HG02943 (cell line): ENCODE measurements at regions not wholly inside any gene's neighbourhood (a gene's known extent, or its start where the extent isn't known, plus 50 kb on each side); places are given as distances from the start of the nearest gene placed in this dataset.

Experiments used
- ATAC-seq: cut with Tn5 transposase; IDR thresholded peaks from one replicate; pipeline ENCODE4 v1.9.1; 2021; ENCODE audit warnings: mild to moderate bottlenecking, low read depth, moderate library complexity; ENCODE audit not compliant: unreplicated experiment

DNA sequence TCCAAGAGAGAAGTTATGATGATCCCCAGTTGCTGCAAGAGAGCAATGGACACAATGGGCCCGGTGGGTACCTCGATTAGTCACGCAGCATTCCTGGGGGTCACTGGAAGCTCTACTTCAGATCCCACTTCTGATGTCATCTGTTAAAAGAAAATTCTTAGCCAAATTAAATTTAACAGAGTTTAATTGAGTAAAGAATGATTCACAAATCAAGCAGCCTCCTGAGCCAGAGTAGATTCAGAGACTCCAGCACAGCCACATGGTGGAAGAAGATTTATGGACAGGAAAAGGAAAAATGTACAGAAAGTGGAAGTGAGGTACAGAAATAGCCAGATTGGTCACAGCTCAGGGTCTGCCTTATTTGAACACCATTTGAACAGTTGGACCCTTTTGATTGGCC, 107.5 kb downstream of the SPTSSA start:
- ATAC-seq, result no peak

DNA sequence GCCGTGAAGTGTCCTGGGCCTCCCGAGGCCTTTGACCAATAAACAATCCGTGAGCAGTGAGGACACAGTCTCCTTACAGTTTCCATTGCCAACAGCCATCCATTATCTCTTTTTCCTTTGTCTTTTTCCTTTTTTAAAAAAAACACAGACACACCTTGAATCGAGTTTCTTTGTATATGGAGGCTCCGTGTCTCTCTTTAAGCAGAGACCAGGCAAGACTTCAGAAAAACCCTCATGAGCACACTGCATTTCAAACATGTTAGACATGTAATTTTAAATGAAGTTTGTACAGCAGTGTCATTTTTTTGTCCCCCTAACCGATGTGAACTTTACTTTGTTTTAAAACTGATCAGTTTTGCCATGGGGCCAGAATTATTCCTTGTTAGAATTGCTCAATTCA, 111.1 kb downstream of the SPTSSA start:
- ATAC-seq, result no peak

- ATAC-seq, result no peak
Observed at GRCh38 chr14:34348592-34348991, 113.4 kb downstream of the SPTSSA start.

GRCh38 chr14:34347683-34348082, 114.4 kb downstream of the SPTSSA start:
- no peak for ATAC-seq

DNA sequence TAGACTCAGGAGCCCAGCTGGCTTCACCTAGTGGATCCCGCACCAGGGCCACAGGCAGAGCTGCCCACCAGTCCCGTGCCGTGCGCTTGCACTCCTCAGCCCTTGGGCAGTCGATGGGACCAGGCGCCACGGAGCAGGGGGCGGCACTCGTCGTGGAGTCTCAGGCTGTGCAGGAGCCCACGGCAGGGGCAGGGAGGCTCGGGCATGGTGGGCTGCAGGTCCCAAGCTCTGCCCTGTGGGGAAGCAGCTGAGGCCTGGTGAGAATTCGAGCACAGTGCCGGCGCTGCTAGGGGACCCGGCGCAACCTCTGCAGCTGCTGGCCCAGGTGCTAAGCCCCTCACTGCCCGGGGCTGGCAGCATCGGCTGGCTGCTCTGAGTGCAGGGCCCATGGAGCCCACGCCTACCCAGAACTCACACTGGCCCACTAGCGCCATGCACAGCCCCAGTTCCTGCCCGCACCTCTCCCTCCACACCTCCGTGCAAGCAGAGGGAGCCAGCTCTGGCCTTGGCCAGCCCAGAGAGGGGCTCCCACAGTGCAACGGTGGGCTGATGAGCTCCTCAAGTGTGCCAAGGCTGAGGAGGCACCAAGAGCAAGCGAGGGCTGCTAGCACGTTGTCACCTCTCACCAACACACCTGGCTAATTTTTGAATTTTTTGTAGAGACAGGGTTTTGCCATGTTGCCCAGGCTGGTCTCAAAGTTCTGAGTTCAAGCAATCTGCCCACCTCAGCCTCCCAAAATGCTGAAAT, 116.1 kb downstream of the SPTSSA start:
- ATAC-seq, result no peak

DNA sequence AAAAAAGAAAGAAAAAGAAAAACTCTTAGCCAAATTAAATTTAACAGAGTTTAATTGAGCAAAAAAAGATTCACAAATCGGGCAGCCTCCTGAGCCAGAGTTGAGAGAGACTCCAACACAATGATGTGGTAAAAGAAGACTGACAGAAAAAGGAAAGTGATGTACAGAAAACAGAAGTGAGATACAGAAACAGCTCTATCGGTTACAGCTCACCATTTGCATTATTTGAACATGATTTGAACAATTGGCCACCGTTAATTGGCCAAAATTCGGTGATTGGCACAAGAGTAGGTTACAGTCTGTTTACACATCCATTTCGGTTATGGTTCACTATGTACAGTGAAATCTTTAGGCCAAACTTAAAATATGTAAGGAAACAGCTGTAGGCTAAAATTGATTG, 117.7 kb downstream of the SPTSSA start:
- no peak for ATAC-seq

DNA sequence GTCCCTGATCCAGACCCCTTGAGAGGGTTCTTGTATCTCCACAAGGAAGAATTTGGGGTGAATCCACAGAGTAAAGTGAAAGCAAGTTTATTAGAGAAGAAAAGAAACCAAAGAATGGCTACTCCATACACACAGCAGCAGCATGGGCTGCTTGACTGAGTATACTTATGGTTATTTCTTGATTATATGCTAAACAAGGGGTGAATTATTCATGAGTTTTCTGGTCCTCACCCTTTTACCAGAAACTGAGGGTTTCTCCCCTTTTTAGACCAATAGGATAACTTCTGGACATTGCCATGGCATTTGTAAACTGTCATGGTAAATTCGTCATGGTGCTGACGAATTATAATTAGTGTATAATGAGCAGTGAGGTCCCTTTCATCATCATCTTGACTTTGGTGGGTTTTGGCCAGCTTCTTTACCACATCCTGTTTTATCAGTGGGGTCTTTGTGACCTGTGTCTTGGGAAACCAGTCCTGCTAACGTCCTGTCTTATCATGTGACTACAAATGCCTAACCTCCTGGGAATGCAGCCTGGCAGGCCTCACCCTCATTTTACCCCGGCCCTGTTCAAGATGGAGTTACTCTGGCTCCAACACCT, 121.9 kb downstream of the SPTSSA start:
- ATAC-seq, result no peak

DNA sequence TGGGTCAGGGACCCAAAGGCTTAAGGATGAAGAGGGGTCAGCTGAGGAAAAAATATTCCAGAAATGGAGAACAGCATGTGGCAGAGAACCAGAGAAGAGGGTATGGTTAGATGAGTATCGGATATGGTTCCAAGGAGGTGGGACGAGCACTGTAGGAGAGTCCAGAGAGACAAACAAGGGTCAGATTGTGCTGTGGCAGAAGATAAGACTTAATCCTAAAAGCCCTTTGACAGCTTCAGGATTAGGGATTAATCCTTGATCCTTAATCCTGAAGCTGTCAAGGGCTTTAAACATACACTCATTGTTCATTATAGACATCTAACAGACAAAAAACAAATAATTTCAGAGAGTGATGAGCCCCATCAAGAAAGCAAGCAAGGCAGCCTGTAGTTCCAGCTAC, 124.0 kb downstream of the SPTSSA start:
- no peak for ATAC-seq

DNA sequence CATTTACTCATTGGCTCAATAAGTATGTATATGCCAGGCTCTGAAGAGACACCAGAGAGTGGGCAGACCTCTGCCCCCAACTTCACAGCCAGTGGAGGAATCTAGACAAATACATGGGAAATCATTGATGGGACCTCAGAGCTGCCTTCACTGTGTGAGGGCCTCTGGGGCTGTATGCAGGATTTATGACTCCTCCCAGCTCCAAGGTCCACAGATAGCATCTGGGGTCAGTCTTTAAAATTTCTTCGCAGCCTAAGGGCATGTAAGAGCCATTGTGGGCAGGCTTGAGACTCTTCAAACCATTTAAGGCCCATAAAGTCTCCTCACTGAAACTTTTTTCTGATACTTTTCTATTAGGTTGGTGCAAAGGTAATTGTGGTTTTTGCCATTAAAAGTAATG, 125.5 kb downstream of the SPTSSA start:
- ATAC-seq, result no peak

GRCh38 chr14:34335968-34336367, 126.1 kb downstream of the SPTSSA start:
- ATAC-seq, result no peak

DNA sequence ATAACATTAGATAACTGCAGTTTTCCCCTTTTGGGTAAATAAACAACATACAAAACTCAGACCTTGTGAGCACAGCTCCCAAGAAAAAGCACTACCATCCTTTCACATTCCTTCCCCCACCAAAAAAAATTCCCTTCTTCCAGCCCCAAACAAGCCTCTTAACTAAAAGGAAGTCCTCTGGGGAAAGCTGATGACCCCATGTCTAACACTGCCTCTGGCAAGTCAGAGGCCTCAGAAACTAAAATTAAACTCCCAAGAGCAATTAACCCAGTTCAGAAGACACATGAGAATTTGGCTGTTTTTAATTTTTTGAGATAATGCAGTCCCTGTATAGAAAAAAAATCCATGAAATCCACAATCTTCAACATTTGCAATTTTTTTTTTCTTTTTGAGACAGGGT, 127.7 kb downstream of the SPTSSA start:
- no peak for ATAC-seq

DNA sequence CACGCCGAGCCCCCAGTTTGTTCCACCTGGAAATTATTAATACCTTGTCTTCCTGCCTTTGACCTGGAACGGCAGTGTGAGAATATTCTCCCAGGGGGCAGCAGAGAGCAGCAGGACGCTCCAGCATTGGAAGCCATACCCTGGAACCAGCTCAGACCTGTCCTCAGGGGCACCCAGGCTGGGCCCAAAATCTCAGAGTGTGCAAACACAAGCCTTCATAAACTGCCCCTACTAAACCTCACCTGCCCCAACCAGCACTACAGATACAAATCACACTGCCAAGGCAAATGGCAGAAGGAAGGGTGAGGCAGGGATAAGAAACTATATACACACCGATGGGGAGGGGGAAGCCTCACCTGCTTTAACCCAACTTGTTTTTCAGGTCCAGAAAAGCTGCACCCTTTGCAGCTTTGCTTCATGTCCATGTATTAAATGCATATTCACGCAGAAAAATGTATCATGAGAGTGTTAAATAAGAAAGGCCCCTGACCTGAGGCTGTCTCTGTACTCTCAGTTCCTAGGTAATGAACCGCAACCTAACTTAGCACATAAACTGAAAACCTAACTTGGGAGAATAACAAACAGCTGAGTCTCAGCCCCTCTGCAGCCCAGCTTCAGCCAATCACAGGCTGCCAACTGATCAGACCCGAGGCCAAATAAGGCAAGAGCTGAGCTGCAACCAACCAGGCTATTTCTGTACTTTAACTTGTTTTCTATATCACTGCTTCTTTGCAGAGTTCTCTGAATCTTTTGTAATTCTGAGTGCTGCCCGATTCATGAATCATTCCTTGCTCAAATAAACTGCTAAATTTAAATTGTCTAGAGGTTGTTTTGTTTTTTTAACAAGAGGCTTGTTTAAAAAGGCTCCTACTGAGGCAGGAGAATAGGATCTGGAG, 130.1 kb downstream of the SPTSSA start:
- ATAC-seq, result peak; percentile 81

DNA sequence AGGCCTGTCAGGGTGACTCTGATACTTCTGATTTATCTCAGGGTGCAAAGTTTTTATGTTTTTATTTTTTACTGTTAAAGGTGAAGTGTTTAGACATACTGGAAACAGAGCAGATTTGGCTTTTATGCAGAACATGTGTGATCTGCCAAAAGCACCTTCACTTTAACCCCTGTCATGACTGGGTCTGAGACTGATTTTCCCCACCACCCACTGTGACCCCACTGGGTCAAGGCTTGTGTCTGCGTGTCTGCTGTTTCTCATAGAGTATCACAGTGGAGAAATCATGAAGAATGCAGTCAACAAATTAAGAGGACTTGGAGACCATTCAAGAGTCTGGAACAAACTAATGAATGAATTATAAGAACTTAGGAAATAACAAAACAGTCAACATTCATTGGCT, 131.2 kb downstream of the SPTSSA start:
- no peak for ATAC-seq

DNA sequence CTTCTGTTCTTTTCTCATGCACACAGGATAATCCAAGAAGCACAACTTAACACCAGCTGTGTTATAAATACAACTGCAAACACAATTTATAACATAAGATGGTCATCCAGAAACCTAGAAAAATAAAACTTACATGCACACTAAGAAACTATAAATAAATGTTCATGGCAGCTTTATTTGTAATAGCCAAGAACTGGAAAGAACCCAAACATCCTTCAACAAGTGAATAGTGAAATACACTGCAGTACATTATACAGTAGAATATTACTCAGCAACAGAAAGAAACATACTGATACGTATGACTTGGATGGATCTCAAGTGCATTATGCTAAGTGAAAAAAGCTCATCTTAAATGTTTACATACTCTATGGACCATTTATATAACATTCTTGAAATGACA, 132.7 kb downstream of the SPTSSA start:
- ATAC-seq, result no peak

GRCh38 chr14:34328178-34328577, 133.9 kb downstream of the SPTSSA start:
- no peak for ATAC-seq

DNA sequence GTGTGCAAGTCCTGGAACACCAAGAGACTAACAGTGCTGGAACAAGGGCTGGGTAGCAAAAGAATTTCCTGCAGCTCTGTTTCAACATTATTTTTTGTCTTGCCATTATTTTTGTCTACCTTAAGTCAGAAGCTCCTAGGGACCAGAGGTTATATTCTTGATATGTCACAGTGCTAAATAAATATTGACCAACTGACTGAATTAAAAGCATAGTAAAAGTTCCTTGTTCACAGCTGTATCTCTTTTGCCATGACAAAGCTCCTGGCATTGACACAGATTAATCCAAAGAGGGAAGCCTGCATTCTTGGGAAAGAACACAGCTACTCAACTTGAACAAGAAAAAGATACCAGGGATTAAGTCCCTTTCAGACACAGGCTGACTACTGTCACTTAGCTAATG, 136.5 kb downstream of the SPTSSA start:
- no peak for ATAC-seq

DNA sequence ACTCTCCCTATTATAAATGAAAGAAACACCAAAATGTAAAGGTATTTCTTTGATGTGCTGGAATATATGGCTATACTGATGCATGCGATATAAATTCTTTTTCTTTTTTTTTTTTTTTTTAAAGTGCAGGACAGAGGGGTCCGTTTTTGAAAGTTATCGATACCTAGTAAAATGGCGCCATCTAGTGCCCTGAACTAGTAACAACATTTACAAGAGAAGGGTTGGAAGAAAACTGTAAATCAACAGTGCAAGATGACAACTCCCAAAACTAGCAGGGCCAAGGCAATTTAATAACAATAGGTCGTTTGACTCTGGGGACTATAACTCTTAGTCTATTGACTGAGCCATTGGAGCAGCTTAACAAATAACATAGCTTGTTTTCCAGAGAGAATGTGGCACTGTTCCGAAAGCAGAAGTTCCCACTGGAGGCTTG, 137.7 kb downstream of the SPTSSA start:
- ATAC-seq, result no peak

GRCh38 chr14:34322940-34323418, 139.1 kb downstream of the SPTSSA start:
- no peak for ATAC-seq

- no peak for ATAC-seq
Observed at GRCh38 chr14:34319140-34319539, 142.9 kb downstream of the SPTSSA start.

DNA sequence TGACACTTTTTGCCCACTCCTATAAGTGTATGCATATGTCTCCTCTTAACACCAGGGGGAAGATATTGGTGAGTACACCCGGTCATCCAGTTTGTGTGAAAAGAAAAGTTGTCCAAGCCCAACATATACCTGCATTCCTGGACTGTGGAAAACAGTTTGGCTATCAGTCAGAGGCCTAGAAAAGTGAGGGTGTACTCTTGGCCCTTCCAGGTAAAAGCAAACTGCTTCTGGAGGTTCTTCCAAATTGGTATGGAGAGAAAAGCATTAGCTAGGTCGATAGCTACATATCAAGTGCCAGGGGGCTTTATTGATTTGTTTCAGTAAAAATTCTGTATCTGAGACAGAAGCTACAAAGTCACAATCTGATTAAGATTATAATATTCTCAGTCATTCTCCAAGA, 144.0 kb downstream of the SPTSSA start:
- no peak for ATAC-seq

- ATAC-seq, result no peak
Observed at GRCh38 chr14:34310724-34311123, 151.3 kb downstream of the SPTSSA start.
